Subcutaneous abdominal adipose tissue (tissue), 5 donors: ENCODE measurements at regions not wholly inside any gene's neighbourhood (a gene's known extent, or its start where the extent isn't known, plus 50 kb on each side); places are given as distances from the start of the nearest gene placed in this dataset.

ENCODE experiments used
- H3K27ac ChIP-seq: one replicate; pipeline ENCODE4 v1.7.0; 2013; ENCODE audit warnings: low read depth, mild to moderate bottlenecking, inconsistent platforms, low read length, moderate library complexity
- H3K27me3 ChIP-seq, 5 donors: one replicate each; pipeline ENCODE4 v1.7.0; 2013; ENCODE audit warnings: low read length in 5 of 5, inconsistent platforms in 1 of 5; ENCODE audit not compliant: control insufficient read depth in 5 of 5, insufficient read depth in 4 of 5
- H3K36me3 ChIP-seq, 5 donors: one replicate each; pipeline ENCODE4 v1.7.0; 2013; ENCODE audit warnings: low read length in 5 of 5; ENCODE audit not compliant: control insufficient read depth in 5 of 5, insufficient read depth in 5 of 5
- H3K4me1 ChIP-seq, 5 donors: one replicate each; pipeline ENCODE4 v1.7.0; 2013; ENCODE audit warnings: low read length in 5 of 5, mild to moderate bottlenecking in 3 of 5, moderate library complexity in 1 of 5; ENCODE audit not compliant: control insufficient read depth in 5 of 5, insufficient read depth in 5 of 5
- H3K4me3 ChIP-seq, 5 donors: one replicate each; pipeline ENCODE4 v1.7.0; 2013; ENCODE audit warnings: low read length in 5 of 5, low read depth in 1 of 5
- H3K9ac ChIP-seq, 5 donors: one replicate each; pipeline ENCODE4 v1.7.0; 2013; ENCODE audit warnings: low read length in 5 of 5, mild to moderate bottlenecking in 4 of 5, moderate library complexity in 3 of 5
- H3K9me3 ChIP-seq, 5 donors: one replicate each; pipeline ENCODE4 v1.7.0; 2013; ENCODE audit warnings: low read length in 5 of 5; ENCODE audit not compliant: control insufficient read depth in 5 of 5
- donor health status: healthy.
- donor health status: healthy.
- donor health status: healthy.
- donor health status: healthy.
- donor health status: healthy.

DNA sequence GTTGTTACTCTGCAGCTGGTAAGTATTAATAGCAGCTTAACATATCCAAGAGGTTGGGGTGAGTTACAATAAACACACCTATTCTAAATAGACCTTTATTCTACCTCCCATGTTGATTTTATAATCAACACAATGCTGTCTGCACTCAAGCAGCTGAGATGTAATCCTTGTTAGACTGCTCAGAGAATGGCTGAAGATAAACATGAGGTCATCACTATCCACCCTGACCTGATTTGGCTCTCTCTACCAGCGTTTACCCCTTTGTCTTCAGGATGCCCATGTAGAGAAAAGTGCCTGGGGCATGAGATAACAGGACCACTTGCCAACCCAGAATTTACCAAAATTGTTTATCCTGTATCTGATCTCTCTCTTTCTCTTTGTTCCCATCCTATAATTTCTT lies 220.7 kb upstream of the DEFB112 start:
- H3K4me1 ChIP-seq, result no peaks in the 10 kb centered on the region
- no peak overlapping the region for H3K9ac ChIP-seq
- no peak overlapping the region for H3K27ac ChIP-seq
- no peaks in the 10 kb centered on the region for H3K27me3 ChIP-seq
- H3K36me3 ChIP-seq, result no peaks in the 10 kb centered on the region
- no peaks in the 10 kb centered on the region for H3K9me3 ChIP-seq
- no peak overlapping the region for H3K4me3 ChIP-seq

GRCh38 chr6:50271266-50271665 lies 221.5 kb upstream of the DEFB112 start:
- H3K36me3 ChIP-seq, result no peaks in the 10 kb centered on the region
- H3K4me3 ChIP-seq, result no peak overlapping the region
- no peaks in the 10 kb centered on the region for H3K27me3 ChIP-seq
- no peaks in the 10 kb centered on the region for H3K4me1 ChIP-seq
- no peak overlapping the region for H3K9ac ChIP-seq
- no peaks in the 10 kb centered on the region for H3K9me3 ChIP-seq
- H3K27ac ChIP-seq, result no peak overlapping the region

GRCh38 chr6:50271817-50272216 lies 222.1 kb upstream of the DEFB112 start:
- Histone ChIP-seq H3K4me3 (no peak overlapping the region), H3K9me3 (no peaks in the 10 kb centered on the region), H3K9ac (no peak overlapping the region), H3K27ac (no peak overlapping the region), H3K36me3 (no peaks in the 10 kb centered on the region), H3K4me1 (no peaks in the 10 kb centered on the region), H3K27me3 (no peaks in the 10 kb centered on the region)

DNA sequence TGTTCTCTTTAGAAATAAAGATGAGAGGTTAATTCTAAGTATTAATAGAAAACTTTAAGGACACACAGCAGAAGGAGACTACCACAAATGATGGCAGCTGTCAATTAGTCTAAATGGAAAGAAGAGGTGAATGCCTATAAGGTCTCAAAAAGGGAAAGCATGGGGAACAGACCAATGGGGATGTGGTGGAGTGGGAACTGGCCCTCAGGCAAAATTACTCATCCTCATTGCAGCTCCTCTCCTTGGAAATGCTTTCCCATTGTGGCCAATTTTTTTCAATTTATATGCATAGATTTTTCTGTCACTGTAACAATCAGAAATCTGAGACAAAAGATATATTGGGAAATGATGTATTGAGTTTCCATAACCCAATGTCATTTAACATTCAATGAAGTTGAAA lies 222.9 kb upstream of the DEFB112 start:
- Histone ChIP-seq H3K27me3 (no peaks in the 10 kb centered on the region), H3K36me3 (no peaks in the 10 kb centered on the region), H3K27ac (no peak overlapping the region), H3K9ac (no peak overlapping the region), H3K4me3 (no peak overlapping the region), H3K9me3 (no peaks in the 10 kb centered on the region), H3K4me1 (no peaks in the 10 kb centered on the region)

GRCh38 chr6:50276771-50277261 lies 227.1 kb upstream of the DEFB112 start:
- Histone ChIP-seq H3K27ac (no peak overlapping the region), H3K9ac (no peak overlapping the region), H3K4me3 (no peak overlapping the region), H3K9me3 (no peaks in the 10 kb centered on the region), H3K36me3 (no peaks in the 10 kb centered on the region), H3K4me1 (no peaks in the 10 kb centered on the region), H3K27me3 (no peaks in the 10 kb centered on the region)

- no peak overlapping the region for H3K27ac ChIP-seq
- no peak overlapping the region for H3K4me3 ChIP-seq
- H3K9ac ChIP-seq, result no peak overlapping the region
These were observed 228.0 kb upstream of the DEFB112 start for GRCh38 chr6:50277774-50278173.

GRCh38 chr6:50278663-50279062 lies 228.9 kb upstream of the DEFB112 start:
- no peaks in the 10 kb centered on the region for H3K9me3 ChIP-seq
- H3K27ac ChIP-seq, result no peak overlapping the region

More at GRCh38 chr6:50277774-50278173, 228.0 kb upstream of the DEFB112 start:
- H3K9me3 ChIP-seq, result no peaks in the 10 kb centered on the region
- H3K36me3 ChIP-seq, result no peaks in the 10 kb centered on the region
- no peaks in the 10 kb centered on the region for H3K27me3 ChIP-seq
- H3K4me1 ChIP-seq, result no peaks in the 10 kb centered on the region

GRCh38 chr6:50285735-50286134 lies 236.0 kb upstream of the DEFB112 start:
- no peaks in the 10 kb centered on the region for H3K36me3 ChIP-seq
- no peak overlapping the region for H3K9ac ChIP-seq
- no peak overlapping the region for H3K4me3 ChIP-seq
- H3K9me3 ChIP-seq, result no peaks in the 10 kb centered on the region
- no peaks in the 10 kb centered on the region for H3K27me3 ChIP-seq
- no peaks in the 10 kb centered on the region for H3K4me1 ChIP-seq
- no peak overlapping the region for H3K27ac ChIP-seq

More at GRCh38 chr6:50278663-50279062, 228.9 kb upstream of the DEFB112 start:
- Histone ChIP-seq H3K27me3 (no peaks in the 10 kb centered on the region), H3K9ac (no peak overlapping the region), H3K4me3 (no peak overlapping the region), H3K36me3 (no peaks in the 10 kb centered on the region), H3K4me1 (no peaks in the 10 kb centered on the region)

GRCh38 chr6:50288241-50288640 lies 238.5 kb upstream of the DEFB112 start:
- Histone ChIP-seq H3K27ac (no peak overlapping the region), H3K36me3 (no peaks in the 10 kb centered on the region), H3K4me3 (no peak overlapping the region), H3K9me3 (no peaks in the 10 kb centered on the region), H3K27me3 (no peaks in the 10 kb centered on the region), H3K4me1 (no peaks in the 10 kb centered on the region), H3K9ac (no peak overlapping the region)

- Histone ChIP-seq H3K4me1 (peaks cover 0 to 1% (median 0%) of the 10 kb centered on the region in 5 donors), H3K9ac (no peak overlapping the region), H3K36me3 (no peaks in the 10 kb centered on the region), H3K27ac (no peak overlapping the region), H3K27me3 (no peaks in the 10 kb centered on the region), H3K4me3 (no peak overlapping the region), H3K9me3 (no peaks in the 10 kb centered on the region)
These were observed 239.2 kb upstream of the DEFB112 start for GRCh38 chr6:50288881-50289280.

DNA sequence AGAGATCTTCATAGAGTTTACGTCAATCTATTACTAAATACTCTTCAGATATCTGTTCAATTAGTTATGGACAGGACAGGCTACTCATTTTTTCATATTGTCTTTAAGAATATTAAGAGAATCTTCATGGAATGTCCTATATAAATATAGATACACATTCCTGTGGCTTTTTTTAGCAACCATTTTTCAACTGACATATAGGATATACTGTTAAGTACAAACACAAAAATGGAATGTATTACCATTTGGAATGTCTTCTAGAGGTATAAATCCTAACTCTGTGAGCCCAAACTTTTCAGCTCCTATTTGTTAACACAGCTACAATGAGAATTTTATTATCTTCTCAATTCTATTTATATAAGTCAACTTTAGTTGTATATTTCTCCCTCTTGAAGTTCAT lies 239.6 kb upstream of the DEFB112 start:
- Histone ChIP-seq H3K4me1 (peaks cover 0 to 2% (median 0%) of the 10 kb centered on the region in 5 donors), H3K36me3 (no peaks in the 10 kb centered on the region), H3K27me3 (no peaks in the 10 kb centered on the region), H3K9me3 (no peaks in the 10 kb centered on the region), H3K4me3 (no peak overlapping the region), H3K27ac (no peak overlapping the region), H3K9ac (no peak overlapping the region)
